Left lung (tissue), 4 donors: ENCODE measurements at regions not wholly inside any gene's neighbourhood (a gene's known extent, or its start where the extent isn't known, plus 50 kb on each side); places are given as distances from the start of the nearest gene placed in this dataset.

ENCODE experiments used
- ATAC-seq: fragments of 200-7000 bp; cut with Tn5 transposase; one replicate; pipeline ENCODE4 v1.9.1; 2020; ENCODE audit warnings: moderate library complexity
- DNase-seq, 4 donors: peaks; one replicate each; pipeline ENCODE4 v3.0.0-alpha.2; 2013 to 2020
- H3K27ac ChIP-seq, 2 donors: fragments of 200-600 bp; sonication (generic) in 1 of 2; one replicate each; pipeline versions ENCODE4 v1.5.0 to v1.8.0; 2020 to 2021
- H3K27me3 ChIP-seq, 2 donors: fragments of 200-600 bp; sonication (generic) in 1 of 2; one replicate each; pipeline versions ENCODE4 v1.5.0 to v1.8.0; 2020 to 2021
- H3K36me3 ChIP-seq, 2 donors: fragments of 200-600 bp; sonication (generic) in 1 of 2; one replicate each; pipeline versions ENCODE4 v1.5.0 to v1.8.0; 2020 to 2021
- H3K4me1 ChIP-seq, 2 donors: fragments of 200-600 bp; one replicate each; pipeline ENCODE4 v1.8.0; 2021
- H3K4me3 ChIP-seq, 2 donors: fragments of 200-600 bp; sonication (generic) in 1 of 2; one replicate each; pipeline versions ENCODE4 v1.5.0 to v1.8.0; 2020 to 2021; ENCODE audit warnings: mild to moderate bottlenecking in 1 of 2
- H3K9me3 ChIP-seq, 2 donors: fragments of 200-600 bp; sonication (generic) in 1 of 2; one replicate each; pipeline versions ENCODE4 v1.5.0 to v1.8.0; 2020 to 2021
- CTCF ChIP-seq, 2 donors: fragments of 200-600 bp; sonication (generic) in 1 of 2; IDR thresholded peaks; one replicate each; pipeline versions ENCODE4 v1.5.0 to v1.8.0; 2021; ENCODE audit warnings: antibody characterized with exemption in 2 of 2
- intact Hi-C, 2 donors: fragments of 100-400 bp; cut with DNase I; formaldehyde crosslinking; loops; one replicate each; pipeline versions ENCODE4 v1.11.2 to v1.14.2; 2022
- donor health status: DM: no; HTN: yes; CAD: no.
- donor health status: DM: no; HTN: no; CAD: no.

- no peaks in the 10 kb centered on the region for H3K9me3 ChIP-seq
- H3K4me3 ChIP-seq = no peak overlapping the region
- no peaks in the 10 kb centered on the region for H3K36me3 ChIP-seq
- H3K27me3 ChIP-seq = peaks cover 0 to 8% of the 10 kb centered on the region in 2 donors
- intact Hi-C loops = no loop called here
- no peaks in the 10 kb centered on the region for H3K4me1 ChIP-seq
- no peak for TF ChIP-seq CTCF (IDR thresholded peaks at IDR 0.05)
- peak; percentile 95 for ATAC-seq
- no peak overlapping the region for H3K27ac ChIP-seq
- peak in 3 of 4 donors; percentile 6 to 64 (median 32) for DNase-seq
These were observed 83.4 kb downstream of the SOX1 start for GRCh38 chr13:112150352-112150751.

GRCh38 chr13:112152846-112153245 lies 85.9 kb downstream of the SOX1 start:
- Histone ChIP-seq H3K27me3 (peaks cover 0 to 8% of the 10 kb centered on the region in 2 donors), H3K4me1 (no peaks in the 10 kb centered on the region), H3K27ac (no peak overlapping the region), H3K9me3 (peaks cover 0 to 5% of the 10 kb centered on the region in 2 donors), H3K4me3 (no peak overlapping the region), H3K36me3 (no peaks in the 10 kb centered on the region)
- DNase-seq (no peak), ATAC-seq (no peak)
- intact Hi-C loops = no loop called here
- TF ChIP-seq CTCF (IDR thresholded peaks at IDR 0.05) = no peak

GRCh38 chr13:112153364-112153763 lies 86.4 kb downstream of the SOX1 start:
- Histone ChIP-seq H3K9me3 (peaks cover 0 to 5% of the 10 kb centered on the region in 2 donors), H3K4me1 (no peaks in the 10 kb centered on the region), H3K27me3 (peaks cover 0 to 8% of the 10 kb centered on the region in 2 donors), H3K4me3 (no peak overlapping the region), H3K36me3 (no peaks in the 10 kb centered on the region), H3K27ac (no peak overlapping the region)
- ATAC-seq (no peak), DNase-seq (no peak)
- TF ChIP-seq CTCF (IDR thresholded peaks at IDR 0.05) = no peak
- intact Hi-C loops = no loop called here

GRCh38 chr13:112153846-112154245 lies 86.9 kb downstream of the SOX1 start:
- Histone ChIP-seq H3K9me3 (peaks cover 0 to 5% of the 10 kb centered on the region in 2 donors), H3K4me3 (no peak overlapping the region), H3K27ac (no peak overlapping the region), H3K27me3 (peaks cover 0 to 8% of the 10 kb centered on the region in 2 donors), H3K4me1 (no peaks in the 10 kb centered on the region), H3K36me3 (no peaks in the 10 kb centered on the region)
- no peak for ATAC-seq
- intact Hi-C loops = no loop called here
- DNase-seq = no peak
- TF ChIP-seq CTCF (IDR thresholded peaks at IDR 0.05) = no peak

GRCh38 chr13:112154301-112155060 lies 87.5 kb downstream of the SOX1 start:
- DNase-seq (no peak), ATAC-seq (no peak)
- Histone ChIP-seq H3K9me3 (peaks cover 0 to 5% of the 10 kb centered on the region in 2 donors), H3K36me3 (no peaks in the 10 kb centered on the region), H3K4me3 (no peak overlapping the region), H3K4me1 (no peaks in the 10 kb centered on the region), H3K27ac (no peak overlapping the region), H3K27me3 (peaks cover 0 to 11% of the 10 kb centered on the region in 2 donors)
- intact Hi-C loops = no loop called here
- TF ChIP-seq CTCF (IDR thresholded peaks at IDR 0.05) = no peak
